ENCODE measurements at regions not wholly inside any gene's neighbourhood (a gene's known extent, or its start where the extent isn't known, plus 50 kb on each side); places are given as distances from the start of the nearest gene placed in this dataset.

DNA sequence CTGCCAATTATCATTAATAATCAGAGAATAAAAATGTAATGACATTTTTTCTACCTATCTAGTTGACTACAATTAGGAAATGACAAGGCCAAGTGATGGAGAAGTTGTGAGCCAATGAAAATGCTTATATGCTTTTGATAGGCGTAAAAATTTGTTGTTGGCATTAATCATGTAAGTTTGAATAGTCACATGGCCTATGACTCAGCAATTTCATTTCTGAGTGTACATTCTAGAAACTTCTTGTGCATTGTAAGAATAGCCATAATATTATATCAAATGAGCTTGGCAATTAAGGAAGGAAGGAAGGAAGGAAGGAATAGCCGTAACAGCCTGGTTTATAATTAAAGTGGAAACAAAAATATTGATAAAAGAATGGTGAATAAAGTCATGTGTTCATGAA lies 179.9 kb downstream of the PTH2R start:
- TF ChIP-seq CTCF (conservative IDR thresholded peaks at IDR 0.05) = no peak

GRCh38 chr2:208594642-208595385 lies 188.2 kb downstream of the PTH2R start:
- no peak for TF ChIP-seq CTCF (conservative IDR thresholded peaks at IDR 0.05)
- H3K27me3 Mint-ChIP-seq (ENCODE audit: low read depth) = no peaks in the 10 kb centered on the region
- H3K9me3 Mint-ChIP-seq = no peaks in the 10 kb centered on the region
- no peak overlapping the region for H3K4me3 Mint-ChIP-seq
- H3K4me1 Mint-ChIP-seq = no peaks in the 10 kb centered on the region
- DNase-seq (ENCODE audit: low read depth, low spot score) = no peak
- H3K36me3 Mint-ChIP-seq (ENCODE audit: low read depth) = no peaks in the 10 kb centered on the region
- H3K27ac Mint-ChIP-seq (ENCODE audit: unreplicated experiment) = no peak overlapping the region

More for the DNA sequence above, 179.9 kb downstream of the PTH2R start:
- Mint-ChIP-seq H3K27me3 (ENCODE audit: low read depth) (no peaks in the 10 kb centered on the region), H3K27ac (ENCODE audit: unreplicated experiment) (no peak overlapping the region), H3K4me1 (no peaks in the 10 kb centered on the region), H3K36me3 (ENCODE audit: low read depth) (no peaks in the 10 kb centered on the region), H3K9me3 (no peaks in the 10 kb centered on the region), H3K4me3 (no peak overlapping the region)
- no peak for DNase-seq (ENCODE audit: low read depth, low spot score)

DNA sequence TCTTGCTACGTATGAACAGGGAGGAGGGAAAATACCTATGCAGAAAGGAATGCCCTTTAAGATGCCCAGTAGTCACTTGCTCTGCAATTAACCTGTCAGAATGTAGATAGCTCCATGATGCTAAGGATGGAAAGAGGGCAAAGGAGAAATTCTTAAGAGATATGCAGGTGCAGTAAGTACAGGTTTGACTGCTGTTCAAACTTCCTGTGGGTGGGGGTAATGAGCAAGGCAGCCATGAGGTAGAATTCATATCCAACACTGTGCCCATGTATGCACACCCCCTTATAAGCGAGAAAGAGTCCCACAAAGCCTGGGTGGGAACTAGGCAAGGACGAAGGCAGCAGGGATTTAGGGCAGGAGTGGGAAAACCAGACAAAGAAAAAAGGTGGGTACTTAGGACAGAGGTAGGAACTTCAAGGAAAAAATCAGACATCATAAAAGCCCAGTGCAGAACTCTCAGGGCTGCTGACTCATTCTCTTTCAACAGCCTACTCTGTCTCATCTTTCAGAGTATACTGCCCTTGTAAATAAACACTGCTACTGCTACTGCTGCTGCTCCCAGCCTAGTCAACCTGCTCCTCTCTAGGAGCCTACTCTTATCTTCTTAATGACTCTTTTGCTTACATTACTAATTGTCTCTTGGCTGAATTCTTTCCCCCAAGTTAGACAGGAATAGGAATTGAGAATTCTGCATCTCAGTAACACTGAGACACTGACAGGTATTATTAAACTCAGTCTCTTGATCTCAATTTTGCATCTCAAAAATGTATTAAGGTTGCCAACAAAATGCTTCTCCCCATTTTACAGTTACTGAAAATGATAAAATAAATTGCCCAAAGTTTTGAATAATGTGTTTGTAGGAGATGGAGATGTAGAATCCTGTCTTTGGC lies 189.0 kb downstream of the PTH2R start:
- no peak for TF ChIP-seq CTCF (conservative IDR thresholded peaks at IDR 0.05)
- Mint-ChIP-seq H3K27ac (ENCODE audit: unreplicated experiment) (no peak overlapping the region), H3K4me1 (no peaks in the 10 kb centered on the region), H3K4me3 (no peak overlapping the region), H3K36me3 (ENCODE audit: low read depth) (no peaks in the 10 kb centered on the region), H3K9me3 (no peaks in the 10 kb centered on the region), H3K27me3 (ENCODE audit: low read depth) (no peaks in the 10 kb centered on the region)
- no peak for DNase-seq (ENCODE audit: low read depth, low spot score)

DNA sequence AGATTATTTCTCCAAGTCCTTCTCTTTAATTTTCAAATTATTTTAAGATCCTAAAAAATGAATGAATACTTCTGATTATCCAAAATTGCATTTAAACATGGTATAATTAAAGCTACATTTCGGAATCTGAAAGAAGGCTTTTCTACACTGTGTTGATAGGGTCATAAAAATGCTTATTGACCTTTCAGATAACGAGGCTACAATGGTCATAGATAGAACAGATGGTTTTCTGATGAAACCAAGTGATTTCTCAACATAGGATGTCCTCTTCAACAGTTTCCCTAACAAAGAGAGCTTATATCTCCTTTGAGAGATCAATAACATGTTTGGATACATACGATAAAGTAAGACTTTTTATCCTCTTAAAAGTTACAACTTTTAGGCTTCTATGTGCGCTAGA lies 201.1 kb downstream of the PTH2R start:
- Mint-ChIP-seq H3K27ac (ENCODE audit: unreplicated experiment) (no peak overlapping the region), H3K36me3 (ENCODE audit: low read depth) (peaks cover 2% of the 10 kb centered on the region), H3K9me3 (peaks cover 3% of the 10 kb centered on the region), H3K4me1 (no peaks in the 10 kb centered on the region), H3K4me3 (no peak overlapping the region), H3K27me3 (ENCODE audit: low read depth) (no peaks in the 10 kb centered on the region)
- no peak for DNase-seq (ENCODE audit: low read depth, low spot score)
- no peak for TF ChIP-seq CTCF (conservative IDR thresholded peaks at IDR 0.05)

GRCh38 chr2:208608122-208608835 lies 201.7 kb downstream of the PTH2R start:
- no peaks in the 10 kb centered on the region for H3K4me1 Mint-ChIP-seq
- no peak for TF ChIP-seq CTCF (conservative IDR thresholded peaks at IDR 0.05)
- H3K36me3 Mint-ChIP-seq (ENCODE audit: low read depth) = peaks cover 4% of the 10 kb centered on the region
- peaks cover 6% of the 10 kb centered on the region for H3K9me3 Mint-ChIP-seq
- no peak overlapping the region for H3K27ac Mint-ChIP-seq (ENCODE audit: unreplicated experiment)
- no peak for DNase-seq (ENCODE audit: low read depth, low spot score)
- no peak overlapping the region for H3K4me3 Mint-ChIP-seq
- no peaks in the 10 kb centered on the region for H3K27me3 Mint-ChIP-seq (ENCODE audit: low read depth)

All from neural crest cell (in vitro differentiated cells).